Fibroblast of mammary gland (primary cell): ENCODE measurements at regions not wholly inside any gene's neighbourhood (a gene's known extent, or its start where the extent isn't known, plus 50 kb on each side); places are given as distances from the start of the nearest gene placed in this dataset.
"Not testable (repeated sequence)": the region's sequence is repeated elsewhere in the genome, so short reads cannot be mapped to it uniquely, and the experiment has no call there.

Experiments
- DNase-seq: peaks from one replicate; pipeline ENCODE4 v3.0.0-alpha.2; 2010; ENCODE audit warnings: low read depth
- H3K4me3 ChIP-seq: 2 replicates; pipeline ENCODE4 v1.5.1; 2011; ENCODE audit warnings: low read depth, mild to moderate bottlenecking, low read length, moderate library complexity; ENCODE audit not compliant: control insufficient read depth
- TF ChIP-seq, protein P1 (sequence below): conservative IDR thresholded peaks from 2 replicates; pipeline ENCODE4 v1.5.1; 2011; ENCODE audit warnings: low read depth, low read length, inconsistent platforms; ENCODE audit not compliant: control insufficient read depth, insufficient read depth

DNA sequence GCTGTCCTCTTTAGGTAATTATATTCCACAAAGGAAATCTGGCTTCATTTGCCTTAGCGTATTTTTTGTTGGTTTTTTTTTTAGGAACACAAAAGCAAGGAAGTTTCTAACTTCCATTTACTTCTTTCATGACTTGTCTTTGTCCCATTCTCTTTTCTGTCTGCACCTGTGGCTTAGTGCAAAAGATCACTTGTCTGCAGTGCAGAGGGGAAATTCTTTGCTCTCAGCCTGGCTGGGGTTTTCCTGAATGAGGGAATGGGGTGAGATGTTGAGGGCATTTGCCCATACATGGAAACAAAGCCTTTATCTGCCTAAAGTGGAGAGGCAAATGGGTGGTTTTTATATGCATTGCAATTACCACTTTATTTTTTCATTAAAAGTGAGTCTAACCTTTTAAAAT lies 361.1 kb upstream of the IGFBP3 start:
- TF ChIP-seq, protein P1, sequence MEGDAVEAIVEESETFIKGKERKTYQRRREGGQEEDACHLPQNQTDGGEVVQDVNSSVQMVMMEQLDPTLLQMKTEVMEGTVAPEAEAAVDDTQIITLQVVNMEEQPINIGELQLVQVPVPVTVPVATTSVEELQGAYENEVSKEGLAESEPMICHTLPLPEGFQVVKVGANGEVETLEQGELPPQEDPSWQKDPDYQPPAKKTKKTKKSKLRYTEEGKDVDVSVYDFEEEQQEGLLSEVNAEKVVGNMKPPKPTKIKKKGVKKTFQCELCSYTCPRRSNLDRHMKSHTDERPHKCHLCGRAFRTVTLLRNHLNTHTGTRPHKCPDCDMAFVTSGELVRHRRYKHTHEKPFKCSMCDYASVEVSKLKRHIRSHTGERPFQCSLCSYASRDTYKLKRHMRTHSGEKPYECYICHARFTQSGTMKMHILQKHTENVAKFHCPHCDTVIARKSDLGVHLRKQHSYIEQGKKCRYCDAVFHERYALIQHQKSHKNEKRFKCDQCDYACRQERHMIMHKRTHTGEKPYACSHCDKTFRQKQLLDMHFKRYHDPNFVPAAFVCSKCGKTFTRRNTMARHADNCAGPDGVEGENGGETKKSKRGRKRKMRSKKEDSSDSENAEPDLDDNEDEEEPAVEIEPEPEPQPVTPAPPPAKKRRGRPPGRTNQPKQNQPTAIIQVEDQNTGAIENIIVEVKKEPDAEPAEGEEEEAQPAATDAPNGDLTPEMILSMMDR: no peak
- H3K4me3 ChIP-seq: no peak overlapping the region
- no peak for DNase-seq

DNA sequence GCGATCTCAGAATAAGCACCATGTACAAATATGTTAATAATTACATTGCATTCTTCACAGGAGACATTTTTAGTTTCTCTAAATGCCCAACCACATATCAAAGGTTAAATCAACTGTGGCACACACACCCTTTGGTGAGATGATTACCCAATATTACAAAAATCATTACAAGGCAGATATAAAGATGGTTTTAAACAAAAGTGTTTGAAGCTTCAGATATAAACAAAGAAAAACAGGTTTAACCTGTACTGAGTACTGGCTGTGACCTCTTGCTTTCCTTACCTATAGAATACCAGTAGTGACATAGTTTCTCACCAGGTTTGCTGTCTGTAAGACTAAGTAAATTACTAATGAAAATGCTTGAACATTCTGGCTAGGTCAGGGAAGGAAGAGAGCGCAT lies 360.0 kb upstream of the IGFBP3 start:
- DNase-seq: no peak
- TF ChIP-seq, protein P1: no peak
- no peak overlapping the region for H3K4me3 ChIP-seq

DNA sequence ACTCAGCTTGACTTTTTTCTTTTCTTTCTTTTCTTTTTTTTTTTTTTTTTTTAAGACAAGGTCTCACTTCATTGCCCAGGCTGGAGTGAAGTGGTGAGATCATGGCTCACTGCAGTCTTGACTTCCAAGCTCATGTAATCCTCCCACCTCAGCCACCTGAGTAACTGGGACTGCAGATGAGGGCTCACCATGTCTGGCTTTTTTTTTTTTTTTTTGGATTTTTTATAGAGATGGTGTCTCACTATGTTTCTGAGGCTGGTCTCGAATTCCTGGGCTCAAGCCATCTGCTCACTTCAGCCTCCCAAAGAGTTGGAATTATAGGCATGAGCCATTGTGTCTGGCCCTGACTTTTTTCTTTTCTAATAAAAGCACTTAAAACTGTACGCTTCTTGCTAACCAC lies 358.2 kb upstream of the IGFBP3 start:
- TF ChIP-seq, protein P1: no peak
- H3K4me3 ChIP-seq: no peak overlapping the region
- DNase-seq: no peak

DNA sequence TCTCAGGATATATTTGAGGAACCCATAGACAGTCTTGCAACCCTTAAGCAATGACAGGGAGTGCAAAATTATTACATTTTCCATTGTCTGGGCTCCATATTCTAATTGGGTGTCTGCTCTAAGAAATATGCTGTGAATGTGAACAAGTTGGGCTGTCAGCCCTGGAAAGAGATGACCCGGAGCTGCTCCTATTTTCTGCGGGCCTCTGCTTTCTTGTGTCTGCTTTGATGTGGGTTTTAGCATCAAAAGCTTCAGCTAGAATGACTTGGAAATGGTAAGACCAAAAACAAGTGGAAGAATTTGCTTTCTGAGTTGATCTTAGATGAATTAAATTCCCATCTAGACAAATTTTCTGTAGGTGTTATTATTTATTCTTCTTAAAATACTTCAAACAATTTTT lies 343.6 kb upstream of the IGFBP3 start:
- no peak overlapping the region for H3K4me3 ChIP-seq
- no peak for DNase-seq
- TF ChIP-seq, protein P1: no peak

DNA sequence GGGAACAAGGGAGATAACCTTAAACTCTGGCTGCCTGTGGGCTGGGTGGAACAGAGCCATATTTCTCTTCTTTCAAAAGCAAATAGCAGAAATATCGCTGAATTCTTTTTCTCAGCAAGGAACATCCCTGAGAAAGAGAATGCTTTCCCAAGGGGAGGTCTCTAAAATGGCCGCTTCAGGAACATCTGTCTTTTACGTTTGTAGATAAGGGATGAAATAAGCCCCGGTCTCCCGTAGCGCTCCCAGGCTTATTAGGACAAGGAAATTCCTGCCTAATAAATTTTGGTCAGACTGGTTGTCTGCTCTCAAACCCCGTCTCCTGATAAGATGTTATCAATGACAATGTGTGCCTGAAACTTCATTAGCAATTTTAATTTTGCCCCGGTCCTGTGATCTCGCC lies 340.6 kb upstream of the IGFBP3 start:
- DNase-seq, H3K4me3 ChIP-seq: not testable (repeated sequence)

DNA sequence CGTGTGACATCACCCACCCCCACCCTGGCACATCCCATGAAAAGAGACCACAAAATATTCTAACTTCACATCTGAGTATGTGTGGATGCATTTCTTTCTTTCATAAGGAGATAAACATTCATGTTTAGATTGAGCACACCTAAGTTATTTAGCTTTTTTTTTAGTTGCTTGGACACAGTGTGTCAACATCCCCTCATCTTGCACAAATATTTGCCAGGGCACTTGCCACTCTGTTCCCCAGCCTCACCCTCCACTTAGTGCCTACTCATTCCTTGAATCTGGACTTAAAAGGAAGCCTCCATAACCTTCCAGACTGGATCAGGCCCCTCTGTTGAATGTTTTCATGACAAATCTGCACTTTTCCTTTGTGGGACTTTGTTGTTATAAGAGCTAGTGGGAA lies 338.9 kb upstream of the IGFBP3 start:
- TF ChIP-seq, protein P1: no peak
- H3K4me3 ChIP-seq: no peak overlapping the region

DNA sequence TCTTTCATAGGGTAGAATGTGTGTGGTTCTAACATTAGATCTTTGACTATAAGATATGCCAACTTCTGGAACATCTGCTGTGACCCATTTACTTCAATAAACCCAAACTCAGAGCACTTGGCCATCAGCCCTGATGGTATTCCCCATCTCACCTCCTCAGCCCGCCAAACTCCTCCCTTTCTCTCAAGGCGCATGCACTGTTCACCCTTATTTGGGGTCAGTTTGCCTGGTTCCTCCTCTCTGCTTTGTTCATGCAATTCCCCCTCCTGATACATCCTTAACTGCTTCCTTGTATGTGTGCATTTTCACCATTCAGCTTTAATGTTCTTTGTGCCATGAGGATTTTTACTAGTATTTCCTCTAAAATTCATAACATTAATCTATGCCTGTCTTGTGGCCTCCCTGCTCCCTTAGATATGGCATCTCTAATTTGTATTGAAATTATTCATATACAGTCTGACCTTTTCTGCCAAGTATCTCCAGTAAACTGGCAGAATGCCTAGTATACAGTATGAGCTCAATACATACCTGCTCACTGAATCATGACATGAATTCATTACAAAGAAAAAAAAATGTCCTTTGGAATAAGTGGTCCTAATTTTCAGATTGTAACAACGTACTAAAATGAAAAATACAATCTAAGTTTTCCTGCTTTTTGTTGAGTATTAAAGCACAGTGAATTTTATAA lies 336.8 kb upstream of the IGFBP3 start:
- H3K4me3 ChIP-seq: no peak overlapping the region
- peak; percentile 90 for DNase-seq
- TF ChIP-seq, protein P1: no peak

More for the DNA sequence above, 338.9 kb upstream of the IGFBP3 start:
- no peak for DNase-seq
